ENCODE measurements at regions not wholly inside any gene's neighbourhood (a gene's known extent, or its start where the extent isn't known, plus 50 kb on each side); places are given as distances from the start of the nearest gene placed in this dataset.
A peak's percentile ranks its signal among the peaks of the same experiment; 100 is the strongest.
"Not testable (repeated sequence)": the region's sequence is repeated elsewhere in the genome, so short reads cannot be mapped to it uniquely, and the experiment has no call there.

- DNase-seq = no peak
Measured at GRCh38 chr1:10942542-10942912, 69.9 kb upstream of the TARDBP start.

- no peak for DNase-seq
Measured at GRCh38 chr1:10943041-10943440, 69.4 kb upstream of the TARDBP start.

GRCh38 chr1:10943991-10944730 is 68.3 kb upstream of the TARDBP start:
- no peak for DNase-seq

GRCh38 chr1:10945991-10946509 is 66.4 kb upstream of the TARDBP start:
- DNase-seq = no peak

GRCh38 chr1:10947181-10947580 is 65.3 kb upstream of the TARDBP start:
- no peak for DNase-seq

- DNase-seq = no peak
Measured at GRCh38 chr1:10947691-10948462, 64.6 kb upstream of the TARDBP start.

GRCh38 chr1:10948463-10948775 is 64.0 kb upstream of the TARDBP start:
- DNase-seq = no peak

- no peak for DNase-seq
Measured at GRCh38 chr1:10950316-10951172, 61.9 kb upstream of the TARDBP start.

- not testable (repeated sequence) for DNase-seq
Measured at GRCh38 chr1:10951298-10951697, 61.2 kb upstream of the TARDBP start.

GRCh38 chr1:10951961-10952360 is 60.5 kb upstream of the TARDBP start:
- no peak for DNase-seq

GRCh38 chr1:10953505-10954193 is 58.8 kb upstream of the TARDBP start:
- DNase-seq = no peak

- no peak for DNase-seq
Measured at GRCh38 chr1:10957133-10957532, 55.3 kb upstream of the TARDBP start.

GRCh38 chr1:10958614-10959013 is 53.8 kb upstream of the TARDBP start:
- no peak for DNase-seq

- peak; percentile 76 for DNase-seq
Measured at GRCh38 chr1:10960411-10961299, 51.8 kb upstream of the TARDBP start.

GRCh38 chr1:10961300-10961833 is 51.1 kb upstream of the TARDBP start:
- DNase-seq = no peak

GRCh38 chr1:10962483-10962882 is 50.0 kb upstream of the TARDBP start:
- DNase-seq = no peak
